Epithelial cell of esophagus (primary cell): ENCODE measurements at regions not wholly inside any gene's neighbourhood (a gene's known extent, or its start where the extent isn't known, plus 50 kb on each side); places are given as distances from the start of the nearest gene placed in this dataset.

Source experiments
- DNase-seq: peaks from one replicate; pipeline ENCODE4 v3.0.0; 2010; ENCODE audit warnings: low read depth
- H3K4me3 ChIP-seq: 2 replicates; pipeline ENCODE4 v1.5.1; 2011; ENCODE audit warnings: mild to moderate bottlenecking, low read length, control low read depth
- CTCF ChIP-seq: IDR thresholded peaks from 2 replicates; pipeline ENCODE4 v1.5.1; 2011; ENCODE audit warnings: low read depth, mild to moderate bottlenecking, low read length, control low read depth, inconsistent platforms; ENCODE audit not compliant: insufficient read depth; ENCODE audit errors: missing control alignments

GRCh38 chr12:43213608-43214007, 338.4 kb downstream of the ADAMTS20 start:
- DNase-seq = no peak
- no peak overlapping the region for H3K4me3 ChIP-seq
- TF ChIP-seq CTCF = no peak

- peak; percentile 21 for DNase-seq
- TF ChIP-seq CTCF = no peak
- no peak overlapping the region for H3K4me3 ChIP-seq
These were observed 341.4 kb downstream of the ADAMTS20 start for GRCh38 chr12:43210485-43211192.

GRCh38 chr12:43208627-43209026, 343.4 kb downstream of the ADAMTS20 start:
- DNase-seq = no peak
- H3K4me3 ChIP-seq = no peak overlapping the region
- TF ChIP-seq CTCF = no peak

- no peak overlapping the region for H3K4me3 ChIP-seq
- DNase-seq = no peak
- no peak for TF ChIP-seq CTCF
These were observed 343.8 kb downstream of the ADAMTS20 start for GRCh38 chr12:43208221-43208620.

- no peak for TF ChIP-seq CTCF
- H3K4me3 ChIP-seq = no peak overlapping the region
- peak; percentile 77 for DNase-seq
These were observed 345.6 kb downstream of the ADAMTS20 start for GRCh38 chr12:43206396-43206795.

- TF ChIP-seq CTCF = no peak
- no peak overlapping the region for H3K4me3 ChIP-seq
- DNase-seq = no peak
These were observed 353.4 kb downstream of the ADAMTS20 start for GRCh38 chr12:43198608-43199007.
